ENCODE measurements at regions not wholly inside any gene's neighbourhood (a gene's known extent, or its start where the extent isn't known, plus 50 kb on each side); places are given as distances from the start of the nearest gene placed in this dataset.

DNA sequence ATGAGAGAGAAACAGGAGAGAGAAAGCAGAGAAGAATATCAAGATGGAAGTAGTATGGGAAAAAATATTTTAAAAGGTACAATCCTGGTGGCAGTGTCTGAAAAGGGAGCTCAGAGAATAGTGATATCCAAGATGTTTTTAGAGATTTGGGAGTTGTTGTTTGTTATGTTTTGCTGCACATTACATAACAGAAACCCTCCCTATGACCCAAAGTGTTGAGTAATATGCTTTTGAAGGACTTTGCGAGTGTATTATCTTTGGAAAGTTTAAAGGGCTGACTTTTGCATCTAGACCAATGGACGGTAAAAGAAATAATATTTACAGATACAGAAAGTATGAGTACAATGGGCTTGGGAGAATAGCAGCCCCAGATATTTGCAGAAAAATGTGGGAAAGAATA lies 759.7 kb downstream of the NTRK3 start:
- no peak overlapping the region for H3K4me2 ChIP-seq (ENCODE audit: low read length)
- no peaks in the 10 kb centered on the region for H3K36me3 ChIP-seq (ENCODE audit: insufficient read depth, low read length)
- no peaks in the 10 kb centered on the region for H3F3A ChIP-seq (ENCODE audit: insufficient read depth, low read length, poor library complexity, severe bottlenecking)
- no peaks in the 10 kb centered on the region for H3K27me3 ChIP-seq (ENCODE audit: insufficient read depth, low read depth, low read length)
- no peak overlapping the region for H3K4me3 ChIP-seq (ENCODE audit: low read length)
- H4K20me1 ChIP-seq (ENCODE audit: insufficient read depth) = no peaks in the 10 kb centered on the region
- H3K9ac ChIP-seq (ENCODE audit: low read length) = no peak overlapping the region
- TF ChIP-seq MXI1 (conservative IDR thresholded peaks at IDR 0.05; ENCODE audit: poor library complexity, severe bottlenecking) (no peak), EP300 (conservative IDR thresholded peaks at IDR 0.05; ENCODE audit: poor library complexity, severe bottlenecking) (no peak), EZH2 (IDR thresholded peaks at IDR 0.05; ENCODE audit: borderline replicate concordance, insufficient read depth, low read length, poor library complexity, severe bottlenecking) (no peak), RAD21 (conservative IDR thresholded peaks at IDR 0.05) (no peak), POLR2AphosphoS5 (IDR thresholded peaks at IDR 0.05) (no peak), SMC3 (conservative IDR thresholded peaks at IDR 0.05; ENCODE audit: poor library complexity) (no peak), TAF1 (IDR thresholded peaks at IDR 0.05; ENCODE audit: low read depth) (no peak)
- TF ChIP-seq, protein P1, sequence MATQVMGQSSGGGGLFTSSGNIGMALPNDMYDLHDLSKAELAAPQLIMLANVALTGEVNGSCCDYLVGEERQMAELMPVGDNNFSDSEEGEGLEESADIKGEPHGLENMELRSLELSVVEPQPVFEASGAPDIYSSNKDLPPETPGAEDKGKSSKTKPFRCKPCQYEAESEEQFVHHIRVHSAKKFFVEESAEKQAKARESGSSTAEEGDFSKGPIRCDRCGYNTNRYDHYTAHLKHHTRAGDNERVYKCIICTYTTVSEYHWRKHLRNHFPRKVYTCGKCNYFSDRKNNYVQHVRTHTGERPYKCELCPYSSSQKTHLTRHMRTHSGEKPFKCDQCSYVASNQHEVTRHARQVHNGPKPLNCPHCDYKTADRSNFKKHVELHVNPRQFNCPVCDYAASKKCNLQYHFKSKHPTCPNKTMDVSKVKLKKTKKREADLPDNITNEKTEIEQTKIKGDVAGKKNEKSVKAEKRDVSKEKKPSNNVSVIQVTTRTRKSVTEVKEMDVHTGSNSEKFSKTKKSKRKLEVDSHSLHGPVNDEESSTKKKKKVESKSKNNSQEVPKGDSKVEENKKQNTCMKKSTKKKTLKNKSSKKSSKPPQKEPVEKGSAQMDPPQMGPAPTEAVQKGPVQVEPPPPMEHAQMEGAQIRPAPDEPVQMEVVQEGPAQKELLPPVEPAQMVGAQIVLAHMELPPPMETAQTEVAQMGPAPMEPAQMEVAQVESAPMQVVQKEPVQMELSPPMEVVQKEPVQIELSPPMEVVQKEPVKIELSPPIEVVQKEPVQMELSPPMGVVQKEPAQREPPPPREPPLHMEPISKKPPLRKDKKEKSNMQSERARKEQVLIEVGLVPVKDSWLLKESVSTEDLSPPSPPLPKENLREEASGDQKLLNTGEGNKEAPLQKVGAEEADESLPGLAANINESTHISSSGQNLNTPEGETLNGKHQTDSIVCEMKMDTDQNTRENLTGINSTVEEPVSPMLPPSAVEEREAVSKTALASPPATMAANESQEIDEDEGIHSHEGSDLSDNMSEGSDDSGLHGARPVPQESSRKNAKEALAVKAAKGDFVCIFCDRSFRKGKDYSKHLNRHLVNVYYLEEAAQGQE (IDR thresholded peaks at IDR 0.05; ENCODE audit: borderline replicate concordance) = no peak
- TF ChIP-seq, protein P2, sequence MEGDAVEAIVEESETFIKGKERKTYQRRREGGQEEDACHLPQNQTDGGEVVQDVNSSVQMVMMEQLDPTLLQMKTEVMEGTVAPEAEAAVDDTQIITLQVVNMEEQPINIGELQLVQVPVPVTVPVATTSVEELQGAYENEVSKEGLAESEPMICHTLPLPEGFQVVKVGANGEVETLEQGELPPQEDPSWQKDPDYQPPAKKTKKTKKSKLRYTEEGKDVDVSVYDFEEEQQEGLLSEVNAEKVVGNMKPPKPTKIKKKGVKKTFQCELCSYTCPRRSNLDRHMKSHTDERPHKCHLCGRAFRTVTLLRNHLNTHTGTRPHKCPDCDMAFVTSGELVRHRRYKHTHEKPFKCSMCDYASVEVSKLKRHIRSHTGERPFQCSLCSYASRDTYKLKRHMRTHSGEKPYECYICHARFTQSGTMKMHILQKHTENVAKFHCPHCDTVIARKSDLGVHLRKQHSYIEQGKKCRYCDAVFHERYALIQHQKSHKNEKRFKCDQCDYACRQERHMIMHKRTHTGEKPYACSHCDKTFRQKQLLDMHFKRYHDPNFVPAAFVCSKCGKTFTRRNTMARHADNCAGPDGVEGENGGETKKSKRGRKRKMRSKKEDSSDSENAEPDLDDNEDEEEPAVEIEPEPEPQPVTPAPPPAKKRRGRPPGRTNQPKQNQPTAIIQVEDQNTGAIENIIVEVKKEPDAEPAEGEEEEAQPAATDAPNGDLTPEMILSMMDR (IDR thresholded peaks at IDR 0.05; ENCODE audit: poor library complexity, severe bottlenecking) = no peak
- no peaks in the 10 kb centered on the region for H3K79me2 ChIP-seq (replicated peaks; ENCODE audit: insufficient read depth, low read length)
- H3K9me3 ChIP-seq (ENCODE audit: low read length) = no peaks in the 10 kb centered on the region
- no peak overlapping the region for H3K27ac ChIP-seq (ENCODE audit: low read length)
- H2AFZ ChIP-seq (ENCODE audit: low read depth, low read length) = no peak overlapping the region
- no peaks in the 10 kb centered on the region for H3K9me2 ChIP-seq (ENCODE audit: insufficient read depth, low read length)

GRCh38 chr15:87496109-87496508 lies 760.4 kb downstream of the NTRK3 start:
- H3K4me2 ChIP-seq (ENCODE audit: low read length) = no peak overlapping the region
- no peaks in the 10 kb centered on the region for H3K9me2 ChIP-seq (ENCODE audit: insufficient read depth, low read length)
- H3K79me2 ChIP-seq (replicated peaks; ENCODE audit: insufficient read depth, low read length) = no peaks in the 10 kb centered on the region
- H3K27me3 ChIP-seq (ENCODE audit: insufficient read depth, low read depth, low read length) = no peaks in the 10 kb centered on the region
- no peaks in the 10 kb centered on the region for H3K36me3 ChIP-seq (ENCODE audit: insufficient read depth, low read length)
- H3K9ac ChIP-seq (ENCODE audit: low read length) = no peak overlapping the region
- TF ChIP-seq, protein P1 (IDR thresholded peaks at IDR 0.05; ENCODE audit: borderline replicate concordance) = no peak
- TF ChIP-seq RAD21 (conservative IDR thresholded peaks at IDR 0.05) = no peak
- TF ChIP-seq, protein P2 (IDR thresholded peaks at IDR 0.05; ENCODE audit: poor library complexity, severe bottlenecking) = no peak
- no peak for TF ChIP-seq POLR2AphosphoS5 (IDR thresholded peaks at IDR 0.05)
- no peak for TF ChIP-seq SMC3 (conservative IDR thresholded peaks at IDR 0.05; ENCODE audit: poor library complexity)
- no peak for TF ChIP-seq TAF1 (IDR thresholded peaks at IDR 0.05; ENCODE audit: low read depth)
- TF ChIP-seq EZH2 (IDR thresholded peaks at IDR 0.05; ENCODE audit: borderline replicate concordance, insufficient read depth, low read length, poor library complexity, severe bottlenecking) = no peak
- TF ChIP-seq MXI1 (conservative IDR thresholded peaks at IDR 0.05; ENCODE audit: poor library complexity, severe bottlenecking) = no peak
- no peak for TF ChIP-seq EP300 (conservative IDR thresholded peaks at IDR 0.05; ENCODE audit: poor library complexity, severe bottlenecking)
- H3K4me3 ChIP-seq (ENCODE audit: low read length) = no peak overlapping the region
- no peak overlapping the region for H3K27ac ChIP-seq (ENCODE audit: low read length)
- H2AFZ ChIP-seq (ENCODE audit: low read depth, low read length) = no peak overlapping the region
- H3K9me3 ChIP-seq (ENCODE audit: low read length) = no peaks in the 10 kb centered on the region
- H3F3A ChIP-seq (ENCODE audit: insufficient read depth, low read length, poor library complexity, severe bottlenecking) = no peaks in the 10 kb centered on the region
- H4K20me1 ChIP-seq (ENCODE audit: insufficient read depth) = no peaks in the 10 kb centered on the region

All from neural cell (in vitro differentiated cells).